ENCODE measurements at regions not wholly inside any gene's neighbourhood (a gene's known extent, or its start where the extent isn't known, plus 50 kb on each side); places are given as distances from the start of the nearest gene placed in this dataset.
A peak's percentile ranks its signal among the peaks of the same experiment; 100 is the strongest.
"Not testable (repeated sequence)": the region's sequence is repeated elsewhere in the genome, so short reads cannot be mapped to it uniquely, and the experiment has no call there.

DNA sequence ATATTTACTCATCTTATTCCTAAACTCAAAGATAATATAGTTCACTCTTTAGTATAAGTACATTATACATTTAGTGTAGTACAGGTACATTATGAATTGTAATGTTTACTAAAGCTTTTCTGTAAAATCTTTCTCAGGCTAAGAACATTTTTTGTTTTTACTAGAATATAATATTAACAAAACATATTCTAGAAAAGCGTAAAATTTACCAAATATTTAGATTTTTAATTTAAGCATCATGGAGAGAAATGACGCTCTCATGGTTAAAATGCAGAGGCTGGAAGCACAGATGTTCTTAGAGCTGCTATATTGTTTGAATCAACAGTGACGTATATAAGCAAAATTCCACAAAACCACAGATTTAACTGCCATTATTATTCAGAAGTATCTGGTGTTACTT, 54.7 kb upstream of the NBPF15 start:
- not testable (repeated sequence) for DNase-seq (ENCODE audit: low read depth)

DNA sequence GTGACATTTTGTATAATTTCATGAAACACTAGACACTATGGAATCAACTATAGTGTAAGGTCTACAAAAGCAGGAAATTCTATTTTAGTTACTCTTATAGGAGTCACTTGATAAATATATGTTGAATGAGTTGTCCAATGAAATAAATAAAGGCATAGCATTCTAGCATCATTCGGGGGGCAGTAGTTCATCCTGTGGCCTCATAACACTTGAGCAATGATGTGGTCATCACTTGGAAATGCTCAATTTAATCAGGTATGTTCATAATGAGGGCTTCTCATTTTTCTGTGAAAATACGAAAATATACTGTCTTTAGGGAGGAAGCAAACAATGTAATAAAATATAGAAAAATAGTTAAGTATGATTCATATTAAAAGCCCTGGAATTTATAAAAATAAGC, 55.4 kb upstream of the NBPF15 start:
- DNase-seq (ENCODE audit: low read depth) = peak; percentile 35

GRCh38 chr1:144518439-144518838, 57.0 kb upstream of the NBPF15 start:
- not testable (repeated sequence) for DNase-seq (ENCODE audit: low read depth)

- DNase-seq (ENCODE audit: low read depth) = peak; percentile 90
These were observed 58.2 kb upstream of the NBPF15 start for GRCh38 chr1:144519528-144520189.

DNA sequence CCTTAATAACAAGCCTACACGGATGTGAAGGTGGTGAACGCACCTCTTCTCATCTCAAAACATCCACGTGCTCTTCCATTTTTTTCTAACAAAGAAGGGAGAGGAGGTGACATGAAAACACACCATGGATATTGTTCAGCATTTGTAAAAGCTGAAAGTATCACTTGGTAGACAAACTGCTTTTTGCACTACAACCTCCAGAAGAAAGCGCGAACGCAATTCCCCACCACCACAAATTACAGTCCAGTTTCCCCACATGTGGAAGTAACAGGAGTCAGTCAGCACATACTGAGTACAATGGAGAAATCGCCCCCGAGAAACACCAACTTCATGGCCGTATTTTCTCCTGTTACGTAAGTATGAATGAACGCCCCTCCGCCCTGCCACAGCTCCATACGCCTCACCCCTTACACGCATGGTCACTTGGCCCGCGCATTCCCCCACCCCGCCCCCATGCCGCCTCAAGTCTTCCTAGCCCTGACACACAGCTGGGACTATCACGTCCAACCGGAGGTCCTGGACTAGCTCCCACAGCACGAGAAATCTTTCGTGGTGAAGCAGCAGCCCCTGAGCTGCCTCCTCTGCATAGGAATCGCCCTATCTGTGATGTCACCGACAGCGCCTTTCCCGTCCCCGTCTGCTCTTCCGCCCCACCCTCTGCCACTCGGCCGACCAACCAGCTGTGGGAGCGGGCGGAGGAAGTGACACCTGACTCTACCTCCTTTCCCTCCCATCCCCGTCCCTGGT, 62.4 kb upstream of the NBPF15 start:
- not testable (repeated sequence) for DNase-seq (ENCODE audit: low read depth)

- DNase-seq (ENCODE audit: low read depth) = not testable (repeated sequence)
These were observed 60.5 kb upstream of the PPIAL4F start for GRCh38 chr1:144532156-144532607.

DNA sequence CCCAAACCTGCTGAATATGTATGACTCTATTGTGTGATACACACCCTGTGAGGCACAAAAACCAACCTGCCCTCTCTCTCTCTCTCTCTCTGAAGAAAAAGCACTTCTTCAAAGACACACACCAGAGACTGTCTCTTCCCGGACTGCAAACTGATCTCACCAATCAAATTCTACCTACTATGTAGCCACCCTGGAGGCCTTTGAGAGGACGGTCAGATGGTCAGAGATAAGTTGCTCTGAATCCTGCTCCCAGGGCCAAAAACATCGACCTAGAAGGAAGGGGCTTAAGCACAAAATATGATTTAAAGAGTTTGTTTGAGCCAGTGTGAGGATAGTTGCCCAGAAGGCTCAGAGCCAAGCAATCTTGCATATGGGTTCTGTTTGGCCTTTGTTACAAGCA, 59.2 kb upstream of the PPIAL4F start:
- DNase-seq (ENCODE audit: low read depth) = not testable (repeated sequence)

DNA sequence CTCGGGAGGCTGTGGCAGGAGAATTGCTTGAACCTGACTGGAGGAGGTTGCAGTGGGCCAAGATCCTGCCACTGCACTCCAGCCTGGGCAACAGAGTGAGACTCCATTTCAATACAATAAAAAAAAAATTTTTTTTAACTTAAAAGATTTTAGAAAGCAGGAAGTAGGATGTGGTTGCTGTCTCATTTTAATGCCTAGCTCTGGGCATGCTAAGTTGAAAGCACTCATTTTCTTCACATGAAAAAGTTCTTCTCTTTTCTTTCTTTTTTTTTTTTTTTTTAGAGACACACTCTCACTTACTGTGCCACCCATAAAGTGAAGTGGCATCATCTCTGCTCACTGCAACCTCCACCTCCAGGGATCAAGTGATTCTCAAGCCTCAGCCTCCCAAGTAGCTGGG, 58.4 kb upstream of the PPIAL4F start:
- DNase-seq (ENCODE audit: low read depth) = not testable (repeated sequence)

- not testable (repeated sequence) for DNase-seq (ENCODE audit: low read depth)
These were observed 56.0 kb upstream of the PPIAL4F start for GRCh38 chr1:144536677-144537076.

GRCh38 chr1:144537234-144537633, 55.5 kb upstream of the PPIAL4F start:
- DNase-seq (ENCODE audit: low read depth) = not testable (repeated sequence)

DNA sequence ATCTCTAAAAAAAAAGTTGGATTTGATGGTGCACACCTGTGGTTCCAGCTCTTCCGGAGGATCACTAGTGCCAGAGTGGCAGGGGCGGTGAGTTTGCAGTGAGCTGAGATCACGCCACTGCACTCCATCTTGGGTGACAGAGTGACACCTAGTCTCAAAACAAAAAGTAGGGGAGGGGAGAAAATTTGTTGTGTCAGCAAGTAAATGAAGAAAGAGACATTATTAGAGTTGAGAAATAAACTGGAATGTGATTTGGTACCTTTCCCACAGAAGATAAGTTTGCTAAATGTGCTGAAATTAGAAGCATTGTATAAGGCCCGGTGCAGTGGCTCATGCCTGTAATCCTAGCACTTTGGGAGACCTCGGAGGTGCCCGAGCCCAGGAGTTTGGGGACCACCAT, 54.0 kb upstream of the PPIAL4F start:
- DNase-seq (ENCODE audit: low read depth) = not testable (repeated sequence)

- DNase-seq (ENCODE audit: low read depth) = not testable (repeated sequence)
These were observed 53.3 kb upstream of the PPIAL4F start for GRCh38 chr1:144539191-144539960.

All from LHCN-M2 (cell line).